Choroid plexus epithelial cell (primary cell): ENCODE measurements at regions not wholly inside any gene's neighbourhood (a gene's known extent, or its start where the extent isn't known, plus 50 kb on each side); places are given as distances from the start of the nearest gene placed in this dataset.
"Not testable (repeated sequence)": the region's sequence is repeated elsewhere in the genome, so short reads cannot be mapped to it uniquely, and the experiment has no call there.

Experiments
- DNase-seq: peaks from one replicate; pipeline ENCODE4 v3.0.0-alpha.2; 2010; ENCODE audit warnings: low read depth
- H3K4me3 ChIP-seq: 2 replicates; pipeline ENCODE4 v1.5.1; 2011; ENCODE audit warnings: low read depth, mild to moderate bottlenecking, control low read depth, low read length, moderate library complexity
- CTCF ChIP-seq: conservative IDR thresholded peaks from 2 replicates; pipeline ENCODE4 v1.5.1; 2011; ENCODE audit warnings: low read depth, mild to moderate bottlenecking, control low read depth, inconsistent platforms, low read length, moderate library complexity

GRCh38 chr1:101365878-101366277, 129.1 kb downstream of the S1PR1 start:
- DNase-seq, result peak; percentile 29
- no peak for TF ChIP-seq CTCF
- no peak overlapping the region for H3K4me3 ChIP-seq

- TF ChIP-seq CTCF, result no peak
- no peak overlapping the region for H3K4me3 ChIP-seq
- DNase-seq, result peak; percentile 38
Measured at GRCh38 chr1:101366513-101367215, 129.8 kb downstream of the S1PR1 start.

- TF ChIP-seq CTCF, result no peak
- no peak for DNase-seq
- H3K4me3 ChIP-seq, result no peak overlapping the region
Measured at GRCh38 chr1:101367630-101368029, 130.8 kb downstream of the S1PR1 start.

GRCh38 chr1:101370488-101370887, 133.7 kb downstream of the S1PR1 start:
- no peak overlapping the region for H3K4me3 ChIP-seq
- no peak for TF ChIP-seq CTCF
- DNase-seq, result no peak

GRCh38 chr1:101371259-101371658, 134.4 kb downstream of the S1PR1 start:
- no peak overlapping the region for H3K4me3 ChIP-seq
- no peak for TF ChIP-seq CTCF
- peak; percentile 73 for DNase-seq

- TF ChIP-seq CTCF, result no peak
- no peak overlapping the region for H3K4me3 ChIP-seq
- DNase-seq, result no peak
Measured at GRCh38 chr1:101373570-101373969, 136.8 kb downstream of the S1PR1 start.

GRCh38 chr1:101375448-101375847, 138.6 kb downstream of the S1PR1 start:
- not testable (repeated sequence) for H3K4me3 ChIP-seq, DNase-seq
